ENCODE measurements at regions not wholly inside any gene's neighbourhood (a gene's known extent, or its start where the extent isn't known, plus 50 kb on each side); places are given as distances from the start of the nearest gene placed in this dataset.
"Not testable (repeated sequence)": the region's sequence is repeated elsewhere in the genome, so short reads cannot be mapped to it uniquely, and the experiment has no call there.

DNA sequence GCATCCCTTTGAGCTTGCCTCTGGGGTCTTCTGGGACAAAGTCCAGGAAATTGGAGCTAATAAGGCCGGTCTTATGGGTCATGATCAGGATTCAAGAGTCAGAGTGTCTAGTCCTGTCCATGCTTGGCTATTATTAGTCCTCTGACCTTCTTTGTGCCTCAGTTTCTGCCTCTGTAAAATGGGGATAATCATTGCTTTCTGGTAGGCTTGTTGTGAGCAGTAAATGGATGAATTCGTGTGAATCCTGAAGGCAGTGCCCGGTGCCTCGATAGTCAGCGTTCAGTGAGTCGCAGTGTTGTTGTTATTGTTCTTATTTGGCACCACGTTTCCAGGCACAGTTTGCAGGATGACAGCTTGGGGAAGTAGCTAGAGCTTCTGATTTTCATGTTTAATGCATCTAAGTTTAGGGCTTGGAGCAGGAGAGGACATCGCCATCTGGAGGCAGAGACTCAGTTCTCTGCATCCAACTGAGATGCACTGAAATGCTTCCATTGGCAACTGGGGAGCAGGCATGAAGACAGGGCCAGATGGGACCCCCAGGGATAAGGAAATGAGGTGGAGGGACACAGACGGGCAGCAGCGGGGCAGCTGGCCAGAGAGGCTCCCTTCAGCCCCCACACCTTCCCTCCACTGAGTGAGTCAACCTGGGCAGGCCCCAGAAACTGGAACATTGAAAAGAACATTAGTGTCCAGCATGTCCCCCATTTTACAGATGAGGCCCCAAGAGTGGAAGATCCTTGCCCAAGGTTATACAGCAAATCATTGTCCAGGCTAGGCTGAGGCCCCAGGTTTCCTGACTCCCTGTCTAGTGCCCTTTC is 160.3 kb downstream of the PTPRU start:
- no peak for DNase-seq

DNA sequence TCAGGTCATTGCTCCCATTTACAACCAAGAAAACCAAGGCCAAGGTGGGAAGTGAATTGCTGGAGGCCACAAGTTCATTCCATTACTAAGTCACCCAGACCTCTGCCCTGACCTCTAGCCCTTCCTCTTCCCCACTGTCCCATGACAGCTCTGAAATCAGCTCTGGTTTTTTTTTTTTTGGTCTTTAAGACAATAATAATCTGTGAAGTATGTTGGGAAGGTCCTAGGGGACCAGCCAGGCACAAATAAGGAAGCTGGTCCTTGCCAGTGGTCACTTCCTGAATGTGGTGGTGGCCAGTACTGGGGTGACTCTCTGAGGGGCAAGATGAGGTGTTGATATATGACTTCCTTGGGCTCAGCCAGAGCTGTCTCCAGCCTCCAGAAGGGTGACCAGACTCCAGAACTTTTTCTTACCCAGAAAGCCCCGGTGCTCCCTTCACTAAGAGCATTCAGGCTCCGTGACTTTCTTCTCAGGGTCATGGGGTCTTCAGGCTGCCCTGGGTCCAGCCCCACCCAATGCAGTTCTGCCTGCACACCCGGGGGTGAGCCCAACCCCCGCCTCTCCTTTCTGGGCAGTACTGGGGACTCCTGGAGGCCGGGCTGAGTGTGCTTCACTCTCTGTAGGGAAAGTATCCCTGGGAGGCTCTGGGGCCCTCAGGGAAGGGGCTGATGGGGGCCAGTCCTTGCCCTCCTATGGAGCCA is 159.6 kb downstream of the PTPRU start:
- DNase-seq = no peak

DNA sequence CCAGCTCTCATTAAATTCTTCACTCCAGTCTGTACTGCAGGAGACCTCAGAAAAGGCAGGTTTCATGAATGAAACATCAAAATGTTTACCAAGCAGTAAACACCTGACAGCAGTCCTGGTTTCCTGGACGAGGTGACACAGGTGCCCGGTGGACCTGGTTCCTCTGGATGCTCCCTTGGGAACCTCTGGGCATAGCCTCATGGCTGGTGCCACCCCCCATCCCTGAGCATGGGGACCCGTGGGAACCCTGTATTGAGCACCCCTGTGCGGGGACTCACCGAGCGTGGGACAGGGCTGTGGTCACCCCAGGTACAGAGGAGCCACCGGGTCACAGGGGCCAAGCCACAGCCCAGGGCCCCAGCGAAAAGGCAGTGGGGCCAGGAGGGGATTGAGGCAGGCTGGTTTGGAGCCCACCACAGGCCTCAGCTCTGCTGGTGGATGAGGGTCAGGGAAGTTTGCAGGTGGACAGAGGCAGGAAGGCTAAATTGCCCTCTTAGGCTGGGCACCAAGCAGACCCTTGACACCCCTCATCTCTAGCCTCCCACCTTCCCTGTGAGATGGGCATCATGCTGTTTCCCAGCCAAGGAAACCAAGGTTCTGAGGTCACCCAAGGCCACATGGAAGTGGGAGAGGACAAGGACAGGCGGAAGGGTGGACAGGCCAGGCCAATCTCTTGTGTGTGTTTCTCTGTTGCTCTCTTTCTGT is 158.4 kb downstream of the PTPRU start:
- no peak for DNase-seq

DNA sequence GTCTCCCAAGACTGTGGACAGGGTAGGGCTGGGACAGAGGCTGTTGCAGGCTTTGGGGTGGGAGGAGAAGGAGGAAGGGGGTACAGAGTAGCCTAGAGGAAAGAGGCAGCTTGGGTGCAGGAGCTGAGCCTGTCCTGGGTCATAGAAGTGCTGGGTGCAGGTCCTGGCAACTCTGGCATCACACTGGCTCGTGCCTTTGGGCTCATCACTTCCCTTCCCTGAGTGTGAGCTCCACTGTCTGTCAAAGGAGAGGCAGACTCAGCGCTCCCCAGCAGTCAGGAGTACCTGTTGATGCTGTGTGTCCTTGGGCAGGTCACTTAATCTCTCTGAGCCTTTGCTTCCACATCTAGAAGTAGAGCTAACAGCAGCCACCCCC is 157.1 kb downstream of the PTPRU start:
- DNase-seq = no peak

DNA sequence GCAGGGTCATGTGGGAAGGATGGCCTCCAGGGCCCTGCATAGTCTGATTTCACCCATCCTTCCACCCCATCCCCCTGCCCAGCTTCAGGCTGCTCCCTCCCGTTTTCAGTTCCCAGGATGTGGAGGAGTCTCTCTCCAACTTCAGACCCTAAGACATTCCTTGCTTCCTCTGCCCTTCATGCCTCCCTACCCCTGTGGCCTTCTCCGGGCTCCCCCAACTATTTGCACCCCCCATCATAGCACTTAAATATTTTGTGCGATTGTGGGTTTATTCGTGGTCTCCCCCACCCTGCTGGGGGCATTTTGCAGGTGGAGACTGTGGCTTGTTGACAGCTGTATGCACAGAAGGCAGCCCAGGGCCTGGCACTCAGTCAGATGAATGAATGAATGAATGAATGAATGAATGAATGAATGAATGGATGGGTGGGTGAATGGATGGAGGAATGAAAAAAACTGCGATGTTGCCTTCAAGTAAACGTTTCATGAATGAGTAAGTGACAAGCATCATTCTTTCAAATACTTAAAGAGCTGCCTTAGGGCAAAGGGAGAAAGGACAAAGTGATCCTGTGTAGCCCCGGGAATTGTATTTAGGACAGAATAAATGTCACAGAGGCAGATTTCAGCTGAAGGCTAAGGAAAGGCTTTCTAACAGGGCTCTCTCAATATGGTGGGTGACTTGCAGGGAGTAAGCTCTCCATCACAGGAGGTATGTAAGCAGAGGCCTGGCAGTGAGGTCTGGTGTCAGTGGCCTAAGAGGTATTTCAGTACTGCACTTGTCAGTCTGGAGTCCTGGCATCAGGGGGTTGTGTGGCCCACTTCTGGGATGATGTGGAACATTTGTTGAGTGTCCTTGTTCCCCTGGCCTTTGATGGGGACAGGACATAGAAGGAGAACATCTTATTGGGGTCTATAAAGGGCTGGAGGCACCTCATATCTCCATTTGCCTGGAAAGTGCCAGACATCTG is 156.4 kb downstream of the PTPRU start:
- no peak for DNase-seq

DNA sequence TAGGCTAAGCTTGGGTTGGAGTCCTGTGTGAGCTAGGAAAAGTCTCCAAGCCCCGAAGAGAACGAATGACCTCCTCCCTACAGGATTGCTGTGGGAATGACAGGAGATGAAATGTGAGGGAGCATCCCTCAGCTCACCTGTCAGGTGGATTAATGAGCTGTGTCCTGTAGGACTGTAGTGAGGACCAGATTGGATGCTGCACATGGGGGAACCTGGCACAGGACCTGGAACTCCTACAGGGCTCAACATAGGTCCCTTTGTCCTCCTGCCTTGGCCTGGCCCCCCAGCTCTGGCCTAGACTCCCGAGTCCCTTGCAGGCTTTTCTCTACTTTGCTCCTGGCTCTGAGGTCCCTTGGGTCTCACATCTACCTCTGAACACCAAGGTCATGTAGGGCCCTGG is 155.7 kb downstream of the PTPRU start:
- no peak for DNase-seq

DNA sequence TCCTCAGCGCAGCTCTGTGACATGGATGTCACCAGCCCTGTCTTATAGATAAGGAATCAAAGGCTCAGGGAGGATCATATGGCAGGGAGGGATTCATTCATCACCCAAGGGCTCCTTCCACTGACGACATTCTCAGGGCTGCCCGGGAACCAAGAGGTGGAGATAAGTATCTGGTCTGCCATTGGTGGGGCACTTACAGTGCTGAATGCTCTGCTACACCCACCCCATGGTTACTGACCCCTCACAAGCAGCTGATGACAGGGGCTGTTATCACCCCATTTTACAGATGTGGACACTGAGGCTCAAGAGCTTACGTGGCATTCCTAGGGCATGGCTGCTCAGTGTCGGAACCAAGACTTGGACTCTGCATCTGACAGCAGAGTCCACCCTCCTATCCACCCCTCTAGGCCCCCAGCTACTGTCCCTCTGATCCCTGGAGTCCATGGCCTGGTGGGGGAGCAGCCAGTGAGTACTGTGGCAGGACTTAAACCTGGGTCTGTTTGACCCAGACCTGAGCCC is 155.1 kb downstream of the PTPRU start:
- no peak for DNase-seq

DNA sequence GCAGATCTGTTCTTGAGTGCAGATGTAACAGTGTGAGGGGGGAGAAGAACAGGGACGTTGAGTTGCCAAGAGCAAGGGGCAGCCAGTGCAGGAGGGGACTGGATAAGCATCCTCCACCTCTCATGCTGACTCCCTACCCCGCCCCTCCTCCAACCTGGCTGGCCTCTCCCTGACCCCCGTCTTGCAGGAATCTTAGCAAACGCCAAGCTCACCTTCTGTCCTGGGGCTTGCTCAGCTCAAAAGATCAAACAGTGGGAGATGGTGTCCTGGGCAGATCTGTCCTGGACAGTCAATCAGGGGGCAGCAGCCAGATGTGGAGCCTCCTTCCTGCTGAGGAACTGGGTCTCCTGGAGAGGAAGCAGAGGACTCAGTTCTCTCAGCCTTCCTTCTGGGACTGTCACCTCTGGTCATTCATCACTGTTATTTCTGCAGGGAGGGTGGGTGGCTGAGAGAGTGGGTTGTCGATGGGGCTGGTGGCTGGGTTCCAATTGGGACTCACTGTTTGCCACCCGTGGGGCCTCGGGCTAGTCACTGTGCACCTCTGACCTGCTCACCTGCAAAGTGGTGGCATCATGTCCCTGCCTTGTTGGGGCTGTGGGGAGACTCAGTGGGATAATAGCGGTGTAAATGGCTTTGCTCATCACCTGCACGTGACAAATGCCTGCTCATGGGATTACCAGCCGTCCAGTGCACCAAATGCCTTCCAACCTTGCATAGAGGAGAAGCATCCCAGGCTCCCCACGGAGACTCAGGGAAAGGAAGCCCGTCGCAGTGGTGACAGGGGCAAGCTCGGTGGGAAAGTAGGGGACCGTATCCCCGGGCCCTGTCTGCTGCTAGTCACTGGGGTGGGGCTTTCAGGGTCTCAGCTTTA is 154.4 kb downstream of the PTPRU start:
- DNase-seq = no peak

DNA sequence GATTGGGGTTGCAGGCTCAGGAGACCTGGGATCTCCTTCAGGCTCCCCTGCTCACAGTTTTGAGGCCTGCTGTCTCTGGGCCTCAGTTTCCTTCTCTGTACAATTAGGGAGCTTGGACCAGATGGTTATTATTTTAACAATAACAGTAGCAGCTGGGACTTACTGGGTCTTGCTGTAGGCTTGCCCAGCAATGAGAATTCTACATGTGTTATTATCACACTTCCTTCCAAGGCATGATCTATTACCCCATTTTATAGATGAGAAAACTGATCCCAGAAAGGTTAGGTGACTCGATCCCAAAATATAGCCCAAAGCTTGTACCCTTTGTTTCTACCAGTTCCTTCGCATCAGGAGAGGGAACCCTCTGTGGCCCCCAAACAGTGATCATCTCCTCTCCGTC is 153.8 kb downstream of the PTPRU start:
- DNase-seq = no peak

DNA sequence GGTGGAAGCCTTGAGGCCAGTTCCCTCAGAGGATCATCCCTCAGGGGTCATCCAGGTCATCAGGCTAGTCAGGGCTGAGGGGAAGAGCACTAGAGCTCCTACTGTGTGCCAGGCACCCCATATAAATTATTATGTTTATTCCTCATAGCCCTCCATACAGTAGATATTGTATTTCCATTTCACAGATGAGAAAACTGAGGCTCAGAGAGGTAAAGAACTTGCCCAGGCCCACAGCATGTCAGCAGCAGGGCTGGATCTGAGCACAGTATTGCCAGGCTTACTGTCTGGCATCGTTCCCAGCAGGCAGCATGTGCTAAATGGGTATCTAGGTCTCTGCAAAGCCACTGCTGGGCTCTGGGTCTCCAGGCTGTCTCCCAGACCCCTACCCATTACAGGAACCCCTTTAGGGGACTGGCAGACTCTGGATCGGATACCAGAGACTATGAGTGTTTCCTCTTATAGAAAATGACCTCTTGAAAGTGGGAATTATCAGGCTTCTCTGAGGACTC is 153.3 kb downstream of the PTPRU start:
- DNase-seq = no peak

DNA sequence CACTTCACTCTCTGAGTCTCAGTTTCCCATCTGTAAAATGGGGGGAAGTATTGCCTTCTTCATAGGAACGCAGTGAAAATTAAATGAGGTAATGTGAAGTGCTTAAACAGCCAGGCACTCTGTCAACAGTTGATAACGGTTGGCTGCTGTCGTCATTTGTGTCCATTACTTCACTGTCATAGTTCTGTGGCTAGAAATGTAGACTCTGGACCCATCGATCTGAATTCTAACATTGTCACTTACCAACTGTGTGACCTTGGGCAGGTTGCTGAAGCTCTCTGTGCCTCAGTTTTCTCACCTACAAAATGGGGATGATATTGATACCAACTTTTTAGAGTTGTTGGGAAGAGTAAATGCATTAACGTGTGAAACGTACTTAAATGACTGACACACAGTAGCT is 152.6 kb downstream of the PTPRU start:
- DNase-seq = no peak

DNA sequence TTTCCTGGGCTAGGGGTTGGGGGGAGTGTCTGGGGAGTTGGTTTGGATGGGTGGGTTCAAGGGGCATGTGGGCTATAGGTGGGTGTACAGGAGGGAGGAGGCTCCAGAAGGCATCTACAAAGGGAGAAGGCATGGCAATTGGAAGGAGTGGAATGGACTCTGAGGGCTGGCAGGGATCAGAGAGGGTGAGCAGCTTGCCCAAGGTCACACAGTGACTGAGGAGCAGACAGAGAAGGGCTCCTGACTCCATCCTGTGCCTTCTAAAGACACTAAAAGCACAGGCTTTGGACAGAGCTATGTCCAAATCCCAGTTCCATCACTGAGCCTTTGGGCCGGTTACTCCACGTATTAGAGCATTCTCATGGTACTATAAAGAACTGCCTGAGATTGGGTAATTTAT is 151.8 kb downstream of the PTPRU start:
- DNase-seq = no peak

DNA sequence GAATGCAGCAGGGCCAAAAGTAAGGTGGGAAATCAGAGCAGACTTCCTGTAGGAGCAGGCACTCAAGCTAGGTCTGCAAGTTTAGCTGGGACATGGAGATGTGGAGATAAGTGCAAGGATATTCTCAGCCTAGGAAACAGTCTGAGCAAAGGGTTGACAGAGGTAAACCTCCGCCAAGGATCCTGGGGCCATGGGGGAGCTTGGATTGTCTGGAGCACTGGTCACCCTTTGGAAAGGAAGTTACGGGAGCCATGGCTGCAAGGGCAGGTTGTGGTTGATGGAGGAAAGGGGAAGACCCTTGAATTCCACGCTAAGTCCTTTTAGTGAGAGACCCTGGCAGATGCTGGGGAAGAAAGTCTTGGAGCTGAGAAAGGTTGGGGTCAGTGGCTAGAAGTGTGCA is 150.9 kb downstream of the PTPRU start:
- no peak for DNase-seq

DNA sequence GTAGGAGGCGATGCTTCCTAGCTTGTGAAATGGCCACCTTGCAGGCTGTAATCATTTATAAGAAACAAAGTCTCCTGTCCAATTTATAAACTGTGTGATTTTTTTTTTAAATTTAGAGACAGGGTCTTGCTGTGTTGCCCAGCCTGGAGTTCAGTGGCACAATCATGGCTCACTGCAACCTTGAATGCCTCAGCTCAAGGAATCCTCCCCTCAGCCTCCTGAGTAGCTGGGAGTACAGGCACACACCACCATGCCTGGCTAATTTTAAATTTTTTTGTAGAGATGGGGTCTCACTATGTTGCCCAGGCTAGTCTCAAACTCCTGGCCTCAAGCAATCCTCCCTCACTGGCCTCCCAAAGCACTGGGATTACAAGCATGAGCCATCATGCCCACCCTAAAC is 150.1 kb downstream of the PTPRU start:
- not testable (repeated sequence) for DNase-seq

DNA sequence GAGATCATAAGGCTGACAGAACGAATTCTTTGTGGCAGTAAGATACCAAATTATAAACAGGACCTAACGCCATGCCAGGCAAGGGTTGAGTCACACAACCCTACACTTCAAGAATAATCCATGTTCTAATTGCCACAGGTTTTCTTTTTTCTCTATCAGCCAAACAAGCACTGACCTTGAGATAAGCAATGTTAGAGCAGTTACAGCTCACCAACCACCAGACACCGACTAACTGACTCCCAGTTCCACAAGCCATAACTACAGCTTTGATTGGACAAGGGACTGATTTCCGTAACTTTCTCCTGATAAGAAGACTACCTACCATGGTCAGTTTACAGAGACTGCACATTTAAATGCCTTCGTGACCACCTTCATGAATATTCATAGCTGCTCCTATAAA is 149.6 kb downstream of the PTPRU start:
- DNase-seq = no peak

DNA sequence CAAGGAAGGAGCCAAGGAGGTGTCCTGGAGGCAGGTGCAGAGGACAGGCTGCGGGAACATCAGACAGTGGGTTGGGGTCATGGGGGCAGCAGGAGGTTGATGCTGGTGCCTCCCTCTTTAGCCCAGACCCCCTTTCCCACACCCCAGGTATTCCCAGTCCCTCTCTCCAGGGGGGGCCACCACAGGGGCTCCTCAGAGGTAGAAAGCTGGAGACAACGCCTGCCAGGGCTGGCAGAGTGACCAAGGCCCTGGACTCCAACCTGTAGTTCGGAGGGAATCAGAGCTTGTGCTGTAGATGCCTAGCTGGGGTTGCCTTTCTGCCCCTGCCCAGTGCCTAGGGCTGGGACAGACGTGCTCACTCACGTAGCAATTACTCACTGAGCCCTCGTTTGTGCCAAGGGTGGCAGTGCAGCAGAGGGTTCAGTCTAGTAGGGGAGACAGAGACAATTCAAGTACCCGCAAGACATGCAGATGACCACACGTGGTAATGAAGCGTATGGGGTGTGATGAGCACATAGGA is 148.2 kb downstream of the PTPRU start:
- DNase-seq = no peak

DNA sequence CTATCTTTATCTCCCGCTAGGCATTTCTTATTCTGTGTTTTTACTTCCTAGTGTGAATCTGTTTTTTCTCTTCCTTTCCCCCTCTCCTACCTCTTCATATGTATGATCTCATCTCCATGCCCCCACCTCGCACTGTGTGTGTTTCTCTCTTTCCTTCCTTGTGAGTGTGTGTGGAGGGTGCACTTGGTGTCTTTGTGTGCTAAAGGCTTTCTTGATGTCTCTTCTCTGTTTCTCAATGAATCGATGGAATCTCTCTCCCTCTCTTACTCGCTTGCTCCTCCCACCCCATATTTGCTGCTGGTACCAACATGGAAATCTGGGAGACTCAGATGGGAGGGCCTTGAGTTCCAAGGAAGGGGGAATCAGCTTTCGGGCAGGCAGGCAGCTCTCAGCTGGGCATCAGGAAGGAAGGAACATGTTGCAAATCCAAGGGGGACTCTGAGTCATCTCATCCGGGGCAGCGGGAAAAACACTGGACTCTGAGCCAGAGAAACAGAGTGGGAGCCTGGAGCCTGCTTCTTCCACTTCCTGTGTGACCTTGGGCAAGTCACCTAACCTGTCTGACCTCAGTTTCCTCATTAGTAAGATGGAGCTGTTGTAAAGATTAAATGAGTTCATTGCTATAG is 147.5 kb downstream of the PTPRU start:
- no peak for DNase-seq

DNA sequence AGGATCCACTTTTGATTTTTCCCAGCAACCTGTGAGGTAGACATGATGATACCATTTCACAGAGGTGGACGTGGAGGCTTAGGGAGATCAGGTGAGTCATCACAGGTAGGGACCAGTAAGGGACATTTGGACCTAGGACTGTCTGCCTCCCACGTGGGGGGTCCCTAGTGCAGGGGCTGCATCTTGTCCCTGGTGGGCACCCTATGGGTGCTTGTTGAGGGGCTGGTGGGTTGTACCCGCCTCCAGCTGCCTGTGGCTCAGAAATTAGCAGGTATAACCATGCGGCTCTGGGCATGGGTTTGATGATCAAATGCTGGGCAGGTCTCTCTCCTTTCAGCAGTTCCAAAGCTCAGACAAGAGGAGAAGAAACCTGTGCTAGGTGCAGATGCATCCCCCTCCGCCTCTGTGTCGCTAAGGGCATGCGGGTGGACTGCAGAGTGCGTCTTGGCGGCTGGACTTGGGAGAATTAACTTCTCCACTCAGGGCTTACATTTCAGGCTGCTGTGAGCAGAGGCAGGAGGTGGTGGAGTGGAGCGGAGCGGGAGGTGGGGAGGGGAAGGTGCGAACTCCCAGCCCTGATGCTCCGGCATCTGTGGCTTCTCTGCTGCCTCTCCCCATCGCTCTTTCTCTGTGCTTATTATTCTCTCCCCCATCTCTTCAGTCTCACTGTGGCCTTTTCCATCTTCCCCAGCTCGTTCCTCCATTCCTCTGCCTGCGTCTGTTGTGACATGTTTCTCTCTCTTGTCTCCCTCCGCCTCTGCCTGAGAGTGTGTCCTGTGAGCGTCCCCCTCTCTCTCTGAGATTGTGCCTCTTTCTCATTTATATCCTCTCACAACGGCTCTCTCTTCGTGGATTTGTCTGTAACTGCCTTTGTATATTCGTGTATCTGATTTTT is 146.8 kb downstream of the PTPRU start:
- no peak for DNase-seq

DNA sequence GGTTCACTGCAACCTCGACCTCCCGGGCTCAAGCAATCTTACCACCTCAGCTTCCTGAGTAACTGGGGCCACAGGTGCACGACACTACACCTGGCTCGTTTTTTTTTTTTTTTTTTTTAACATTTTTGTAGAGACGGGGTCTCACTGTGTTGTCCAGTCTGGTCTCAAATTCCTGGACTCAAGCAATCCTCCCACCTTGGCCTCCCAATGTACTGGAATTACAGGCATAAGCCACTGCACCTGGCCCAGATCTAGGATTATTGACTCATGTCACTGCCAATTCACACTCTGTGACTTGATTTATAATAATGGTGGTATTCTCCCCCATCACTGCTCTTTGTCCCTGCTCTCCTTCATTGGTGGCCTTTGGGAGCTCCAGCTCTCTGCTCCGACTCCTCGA is 145.1 kb downstream of the PTPRU start:
- no peak for DNase-seq

DNA sequence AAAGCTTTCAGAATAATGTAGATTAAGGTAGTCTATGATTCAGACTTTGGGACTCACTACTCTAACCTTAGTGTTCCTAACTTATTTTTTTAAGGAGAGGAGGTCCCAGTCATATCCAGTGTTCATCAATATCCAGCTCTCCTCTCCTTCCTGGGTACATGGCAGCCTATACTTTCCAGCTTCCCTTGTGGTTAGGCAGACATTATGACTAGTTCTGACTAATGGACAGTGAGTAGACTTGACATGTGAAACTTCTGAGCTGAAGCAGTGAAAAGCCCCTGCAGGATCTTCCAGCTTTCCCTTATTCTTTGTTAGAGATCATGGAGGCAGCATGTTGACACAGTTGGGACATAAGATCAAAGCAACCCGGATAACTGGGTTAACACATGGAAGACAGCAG is 144.2 kb downstream of the PTPRU start:
- DNase-seq = no peak
